ENCODE measurements at regions not wholly inside any gene's neighbourhood (a gene's known extent, or its start where the extent isn't known, plus 50 kb on each side); places are given as distances from the start of the nearest gene placed in this dataset.
"Not testable (repeated sequence)": the region's sequence is repeated elsewhere in the genome, so short reads cannot be mapped to it uniquely, and the experiment has no call there.

DNA sequence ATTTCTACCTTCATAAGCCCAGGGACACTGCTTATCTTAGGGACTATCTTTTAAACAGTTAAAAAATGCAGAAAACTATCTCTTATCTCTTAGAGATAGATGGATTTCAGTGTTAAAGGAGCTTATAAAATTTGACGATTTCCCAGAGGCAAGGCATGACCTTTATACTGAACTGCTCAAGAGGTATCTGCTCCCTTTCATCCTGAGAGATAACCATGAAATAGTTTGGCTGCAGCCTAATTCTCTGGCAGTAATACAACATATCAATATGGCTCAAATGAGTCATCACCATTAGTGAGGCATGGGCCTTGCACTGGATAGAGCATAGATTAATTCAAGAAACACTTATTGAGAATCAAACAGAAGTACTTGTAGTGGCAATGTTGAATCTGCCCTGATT, 348.2 kb upstream of the GRIA3 start:
- DNase-seq, result no peak

DNA sequence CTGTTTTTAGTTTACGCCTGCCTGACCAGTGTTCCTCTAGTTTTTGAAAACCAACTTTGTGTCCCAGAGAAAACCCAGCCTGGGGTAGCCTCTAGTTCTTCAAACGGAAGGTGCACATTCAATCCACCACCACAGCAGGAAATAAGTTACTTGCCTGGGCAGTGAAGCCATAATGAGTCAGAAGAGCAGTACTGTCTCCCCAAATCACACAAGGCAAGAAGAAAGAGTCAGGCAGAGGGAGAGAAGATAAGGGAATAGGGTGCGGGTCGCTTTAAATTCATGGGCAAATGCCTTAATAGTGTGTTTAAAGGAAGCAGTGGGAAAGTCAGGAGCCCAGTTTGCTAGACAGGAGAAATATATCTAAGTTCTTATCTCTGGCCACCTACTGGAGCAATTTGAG, 333.8 kb upstream of the GRIA3 start:
- DNase-seq, result no peak

DNA sequence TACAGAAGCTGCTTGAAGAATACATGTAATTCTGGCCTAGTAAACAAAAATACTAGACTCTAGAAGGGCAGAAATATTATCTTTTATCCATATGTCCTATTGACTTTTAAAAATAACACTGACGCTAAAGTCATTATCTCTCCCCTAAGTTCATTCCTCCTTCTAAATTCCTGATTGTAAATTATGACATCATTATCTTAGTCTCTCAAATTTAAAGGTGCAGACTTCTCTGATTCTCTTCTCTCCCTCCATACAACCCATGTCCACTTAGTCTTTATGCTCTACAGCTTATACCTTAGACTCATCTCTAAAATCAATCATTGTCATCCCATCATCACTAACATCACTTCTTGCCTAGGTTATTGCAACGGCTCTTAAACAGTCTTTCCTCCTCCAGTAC, 327.9 kb upstream of the GRIA3 start:
- no peak for DNase-seq

- no peak for DNase-seq
Observed at GRCh38 chrX:122857734-122858133, 326.3 kb upstream of the GRIA3 start.

DNA sequence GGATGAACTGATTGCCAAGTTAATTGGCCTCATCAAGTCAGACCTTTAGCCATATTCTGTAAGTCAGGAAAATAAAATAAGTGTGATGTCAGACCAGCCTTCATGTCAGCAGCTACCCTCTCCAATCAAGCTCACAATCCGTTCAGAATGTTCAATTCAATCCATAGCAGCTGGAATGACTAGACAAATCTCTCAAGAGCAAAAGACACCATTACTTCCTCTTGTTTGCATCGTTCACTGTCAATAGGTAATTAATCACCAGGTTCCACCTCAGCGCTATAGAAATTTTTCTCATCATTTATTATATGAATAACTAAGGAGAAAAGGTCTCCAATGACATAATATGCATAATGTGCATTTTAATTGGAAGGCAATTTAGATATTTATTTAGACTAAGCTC, 321.0 kb upstream of the GRIA3 start:
- DNase-seq, result no peak

DNA sequence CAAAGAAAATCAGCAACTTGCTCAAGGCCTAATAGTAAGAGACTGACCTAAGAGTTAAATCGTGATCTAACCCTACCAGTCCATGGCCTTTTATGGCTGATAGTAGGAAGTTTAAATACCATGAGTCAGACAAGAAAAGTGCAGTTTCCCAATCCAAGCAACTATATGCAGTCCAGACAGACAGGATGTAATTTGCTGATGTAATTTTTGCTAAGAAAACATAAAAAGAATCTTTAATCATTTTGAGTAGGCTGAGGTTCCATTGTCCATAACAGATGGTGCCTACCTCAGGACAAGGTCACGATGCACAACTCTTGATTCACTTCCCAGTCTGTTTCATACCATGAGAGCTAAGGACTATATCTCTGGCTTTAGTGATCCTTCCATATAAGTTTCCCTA, 317.5 kb upstream of the GRIA3 start:
- DNase-seq, result no peak

- DNase-seq, result no peak
Observed at GRCh38 chrX:122868631-122869030, 315.4 kb upstream of the GRIA3 start.

GRCh38 chrX:122869171-122869570, 314.9 kb upstream of the GRIA3 start:
- no peak for DNase-seq

- DNase-seq, result no peak
Observed at GRCh38 chrX:122878269-122878668, 305.8 kb upstream of the GRIA3 start.

DNA sequence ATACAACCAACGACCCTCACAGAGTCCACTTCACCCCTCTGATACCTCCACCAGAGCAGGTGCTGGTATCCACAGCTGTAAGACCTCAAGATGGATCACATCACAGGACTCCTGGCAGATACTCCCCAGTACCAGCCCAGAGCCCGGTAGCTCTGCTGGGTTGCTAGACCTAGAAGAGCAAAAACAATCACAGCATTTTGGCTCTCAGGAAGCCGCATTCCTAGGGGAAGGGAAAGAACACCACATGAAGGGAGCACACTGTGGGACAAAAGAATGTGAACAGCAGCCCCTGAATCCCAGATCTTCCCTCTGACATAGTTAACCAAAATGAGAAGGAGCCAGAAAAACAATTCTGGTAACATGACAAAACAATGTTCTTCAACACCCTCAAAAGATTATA, 303.1 kb upstream of the GRIA3 start:
- no peak for DNase-seq

GRCh38 chrX:122890729-122891128, 293.3 kb upstream of the GRIA3 start:
- DNase-seq, result no peak

GRCh38 chrX:122906726-122907125, 277.4 kb upstream of the GRIA3 start:
- DNase-seq, result no peak

DNA sequence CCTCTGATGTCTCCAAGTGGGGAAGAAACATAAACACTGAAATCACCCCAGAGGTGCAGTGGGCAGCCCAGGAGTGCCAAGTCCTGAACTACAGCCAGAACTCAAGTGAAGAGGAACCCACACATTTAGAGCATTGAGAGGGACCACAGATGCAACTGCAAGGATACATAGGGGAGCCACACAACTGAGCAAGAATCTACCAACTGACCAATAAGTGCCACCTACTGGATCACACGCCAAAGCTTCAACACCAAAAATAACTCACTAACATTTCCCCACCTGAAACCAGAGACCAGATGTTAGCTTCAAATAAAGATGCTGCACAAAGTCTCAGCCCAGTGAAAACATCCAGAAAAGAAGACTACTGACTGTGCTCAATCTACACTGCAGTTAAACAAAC, 276.7 kb upstream of the GRIA3 start:
- DNase-seq, result no peak

DNA sequence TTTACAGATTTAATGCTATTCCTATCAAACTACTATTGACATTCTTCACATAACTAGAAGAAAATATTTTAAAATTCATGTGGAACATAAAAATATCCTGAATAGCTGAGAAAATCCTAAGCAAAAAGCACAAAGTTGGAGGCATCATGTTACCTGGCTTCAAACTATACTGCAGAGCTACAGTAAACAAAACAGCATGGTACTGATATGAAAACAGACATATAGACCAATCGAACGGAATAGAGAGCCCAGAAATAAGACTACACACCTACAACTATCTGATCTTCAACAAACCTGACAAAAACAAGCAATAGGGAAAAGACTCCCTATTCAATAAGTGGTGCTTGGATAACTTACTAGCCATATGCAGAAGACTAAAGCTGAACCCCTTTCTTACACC, 273.4 kb upstream of the GRIA3 start:
- no peak for DNase-seq

DNA sequence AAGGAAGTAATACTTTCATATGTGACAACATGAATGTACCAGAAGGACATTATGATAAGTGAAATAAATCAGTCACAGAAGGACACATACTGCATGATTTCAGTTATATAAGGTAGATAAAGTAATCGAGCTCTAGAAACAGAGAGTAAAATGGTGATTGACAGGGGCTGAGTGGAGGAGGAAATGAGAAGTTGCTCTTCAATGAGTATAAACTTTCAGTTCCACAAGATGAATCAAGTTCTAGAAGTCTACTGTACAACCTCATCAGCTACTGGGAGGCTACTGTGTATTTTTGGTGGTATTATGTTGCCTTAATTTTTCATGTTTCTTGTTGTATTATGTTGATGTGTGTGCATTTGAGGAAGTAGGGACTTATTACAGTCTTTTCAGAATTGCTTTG, 270.9 kb upstream of the GRIA3 start:
- DNase-seq, result no peak

DNA sequence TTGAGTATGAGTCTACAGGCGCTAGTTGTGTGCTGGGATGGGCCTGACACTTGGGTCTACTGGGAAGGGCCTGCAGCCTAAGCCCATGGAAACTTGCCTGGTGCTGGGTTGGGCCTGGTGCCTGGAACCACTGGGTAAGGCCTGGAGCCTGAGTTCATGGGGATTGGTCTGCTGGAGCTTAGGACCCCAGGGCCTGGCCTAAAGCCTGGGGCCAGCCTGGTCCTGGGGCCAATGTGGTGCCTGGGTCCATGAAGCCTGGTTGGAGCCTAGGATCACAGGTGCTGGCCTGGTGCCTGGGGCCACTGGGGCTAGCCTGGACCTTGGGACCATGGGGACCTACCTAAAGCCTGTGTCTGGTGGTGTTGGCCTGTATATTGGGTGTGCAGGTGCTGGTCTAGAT, 270.3 kb upstream of the GRIA3 start:
- no peak for DNase-seq

GRCh38 chrX:122914256-122914655, 269.8 kb upstream of the GRIA3 start:
- no peak for DNase-seq

DNA sequence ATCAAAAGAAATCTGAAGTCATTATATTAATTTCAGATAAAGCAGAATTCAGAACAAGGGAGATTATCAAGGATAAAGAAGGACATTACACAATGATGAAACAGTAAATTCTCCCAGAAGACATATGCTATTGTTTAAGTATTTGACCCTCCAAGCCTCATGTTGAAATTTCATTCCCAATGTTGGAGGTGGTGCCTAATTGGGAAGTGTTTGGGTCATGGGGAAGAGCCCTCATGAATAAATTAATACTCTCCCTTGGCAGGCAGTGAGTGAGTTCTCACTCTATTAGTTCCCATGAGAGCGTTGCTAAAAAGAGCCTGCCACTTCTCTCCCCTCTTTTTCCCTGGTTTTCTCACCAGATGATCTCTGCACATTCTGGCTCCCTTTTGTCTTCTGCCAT, 249.9 kb upstream of the GRIA3 start:
- no peak for DNase-seq

DNA sequence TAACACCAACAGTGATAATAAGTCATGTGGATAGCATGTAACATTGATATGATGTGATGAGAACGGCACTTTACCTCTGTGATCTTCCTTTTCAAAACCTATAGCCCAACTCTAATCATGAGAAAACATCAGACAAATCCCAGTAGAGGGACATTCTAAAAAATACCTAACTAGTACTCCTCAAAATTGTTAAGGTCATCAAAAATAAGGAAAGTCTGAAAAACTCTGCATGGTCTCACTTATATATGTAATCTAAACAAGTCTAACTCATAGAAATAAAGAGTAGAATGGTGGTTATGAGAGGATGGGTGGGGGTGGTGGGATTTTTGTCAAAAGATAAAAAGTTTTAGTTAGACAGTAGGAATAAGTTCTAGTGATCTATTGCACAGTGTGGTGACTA, 243.9 kb upstream of the GRIA3 start:
- no peak for DNase-seq

- DNase-seq, result no peak
Observed at GRCh38 chrX:122941806-122942205, 242.3 kb upstream of the GRIA3 start.

GRCh38 chrX:122943918-122944317, 240.2 kb upstream of the GRIA3 start:
- no peak for DNase-seq

- DNase-seq, result no peak
Observed at GRCh38 chrX:122945328-122945727, 238.8 kb upstream of the GRIA3 start.

GRCh38 chrX:122972604-122973003, 211.5 kb upstream of the GRIA3 start:
- DNase-seq, result no peak

DNA sequence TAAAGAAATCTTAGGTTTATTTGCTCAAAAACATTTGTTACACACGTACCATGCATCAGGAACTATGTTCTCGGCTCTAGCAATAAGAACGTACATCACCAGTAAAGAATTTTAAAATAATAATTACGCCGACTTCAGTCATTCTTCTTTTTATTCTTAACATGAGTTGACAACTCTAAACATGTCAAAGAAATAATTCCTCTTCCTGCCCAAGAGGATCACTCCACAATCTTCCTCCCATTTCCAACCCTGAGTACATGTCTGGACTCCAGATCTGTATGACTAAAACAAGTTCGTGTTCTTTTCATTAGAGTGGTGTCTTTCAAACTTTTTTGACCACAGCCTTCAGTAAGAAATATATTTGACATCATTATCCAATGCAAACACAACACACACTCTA, 201.6 kb upstream of the GRIA3 start:
- no peak for DNase-seq

DNA sequence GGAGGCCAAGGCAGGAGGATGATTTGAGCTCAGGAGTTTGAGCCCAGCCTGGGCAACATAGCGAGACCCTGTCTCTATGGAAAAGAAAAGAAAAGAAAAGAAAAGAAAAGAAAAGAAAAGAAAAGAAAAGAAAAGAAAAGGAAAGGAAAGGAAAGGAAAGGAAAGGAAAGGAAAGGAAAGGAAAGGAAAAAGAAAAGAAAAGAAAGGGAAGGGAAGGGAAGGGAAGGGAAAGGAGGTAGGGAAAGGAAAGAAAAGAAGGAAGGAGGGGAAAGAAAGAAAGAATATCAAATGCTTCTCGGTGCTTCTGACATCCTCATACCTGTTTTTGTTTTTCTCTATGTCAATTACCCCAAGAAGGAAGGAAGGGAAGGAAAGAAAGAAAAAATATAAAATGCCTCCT, 181.2 kb upstream of the GRIA3 start:
- DNase-seq, result not testable (repeated sequence)

DNA sequence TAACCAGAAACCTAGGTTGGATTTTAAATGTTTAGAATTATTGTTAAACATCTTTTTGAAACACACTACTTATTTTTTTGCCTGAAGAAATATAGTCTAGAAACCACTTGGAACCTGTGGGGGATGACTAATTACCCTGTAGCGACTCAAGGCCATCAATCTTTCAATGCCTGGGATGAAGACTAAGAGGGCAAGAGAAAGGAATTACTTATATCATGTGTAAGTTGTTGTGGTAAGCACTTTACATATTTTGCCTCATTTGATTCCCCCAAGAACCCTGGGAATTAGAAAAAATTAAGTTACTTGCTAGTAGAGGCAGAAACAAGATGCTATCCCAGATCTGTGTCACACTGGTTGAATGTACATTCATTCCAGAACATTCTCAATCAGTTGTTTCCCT, 170.9 kb upstream of the GRIA3 start:
- no peak for DNase-seq
